ENCODE measurements at regions not wholly inside any gene's neighbourhood (a gene's known extent, or its start where the extent isn't known, plus 50 kb on each side); places are given as distances from the start of the nearest gene placed in this dataset.

DNA sequence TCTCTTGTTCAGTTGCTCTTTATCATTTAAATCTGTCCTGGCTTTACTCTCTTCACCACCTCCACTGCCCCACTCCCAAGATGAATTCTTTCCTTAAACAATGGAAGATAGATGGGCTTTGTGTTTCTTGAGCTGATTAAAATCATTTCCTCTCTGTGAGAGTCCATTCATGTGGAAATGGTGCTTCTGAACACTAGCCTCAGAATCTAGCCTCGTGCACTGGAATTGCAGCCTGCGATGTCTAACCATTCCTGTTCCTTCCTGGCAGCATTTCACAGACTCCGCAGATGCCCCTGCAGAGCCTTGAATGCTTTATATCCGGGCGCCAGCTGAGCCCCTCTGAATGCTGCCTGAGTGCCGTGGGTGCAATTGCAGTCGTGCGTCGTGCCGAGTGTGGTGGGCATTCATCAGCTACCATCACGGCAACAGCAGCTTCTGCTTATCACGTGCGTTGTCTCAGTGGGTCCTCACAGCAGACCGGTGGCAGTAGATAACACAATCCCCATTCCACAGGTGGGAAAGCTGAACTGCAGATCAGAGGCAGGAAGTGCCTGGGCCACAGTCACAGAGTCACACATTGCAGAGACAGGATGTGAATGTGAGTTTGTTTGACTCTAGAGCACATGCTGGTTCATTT, 172.8 kb upstream of the WSCD1 start:
- TF ChIP-seq, protein P1, sequence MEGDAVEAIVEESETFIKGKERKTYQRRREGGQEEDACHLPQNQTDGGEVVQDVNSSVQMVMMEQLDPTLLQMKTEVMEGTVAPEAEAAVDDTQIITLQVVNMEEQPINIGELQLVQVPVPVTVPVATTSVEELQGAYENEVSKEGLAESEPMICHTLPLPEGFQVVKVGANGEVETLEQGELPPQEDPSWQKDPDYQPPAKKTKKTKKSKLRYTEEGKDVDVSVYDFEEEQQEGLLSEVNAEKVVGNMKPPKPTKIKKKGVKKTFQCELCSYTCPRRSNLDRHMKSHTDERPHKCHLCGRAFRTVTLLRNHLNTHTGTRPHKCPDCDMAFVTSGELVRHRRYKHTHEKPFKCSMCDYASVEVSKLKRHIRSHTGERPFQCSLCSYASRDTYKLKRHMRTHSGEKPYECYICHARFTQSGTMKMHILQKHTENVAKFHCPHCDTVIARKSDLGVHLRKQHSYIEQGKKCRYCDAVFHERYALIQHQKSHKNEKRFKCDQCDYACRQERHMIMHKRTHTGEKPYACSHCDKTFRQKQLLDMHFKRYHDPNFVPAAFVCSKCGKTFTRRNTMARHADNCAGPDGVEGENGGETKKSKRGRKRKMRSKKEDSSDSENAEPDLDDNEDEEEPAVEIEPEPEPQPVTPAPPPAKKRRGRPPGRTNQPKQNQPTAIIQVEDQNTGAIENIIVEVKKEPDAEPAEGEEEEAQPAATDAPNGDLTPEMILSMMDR (IDR thresholded peaks at IDR 0.05; ENCODE audit: insufficient read depth, low read length): no peak
- no peak for TF ChIP-seq SPI1 (IDR thresholded peaks at IDR 0.05; ENCODE audit: borderline replicate concordance, low read depth)
- TF ChIP-seq POLR2AphosphoS5 (IDR thresholded peaks at IDR 0.05; ENCODE audit: low read depth): no peak
- TF ChIP-seq, protein P2, sequence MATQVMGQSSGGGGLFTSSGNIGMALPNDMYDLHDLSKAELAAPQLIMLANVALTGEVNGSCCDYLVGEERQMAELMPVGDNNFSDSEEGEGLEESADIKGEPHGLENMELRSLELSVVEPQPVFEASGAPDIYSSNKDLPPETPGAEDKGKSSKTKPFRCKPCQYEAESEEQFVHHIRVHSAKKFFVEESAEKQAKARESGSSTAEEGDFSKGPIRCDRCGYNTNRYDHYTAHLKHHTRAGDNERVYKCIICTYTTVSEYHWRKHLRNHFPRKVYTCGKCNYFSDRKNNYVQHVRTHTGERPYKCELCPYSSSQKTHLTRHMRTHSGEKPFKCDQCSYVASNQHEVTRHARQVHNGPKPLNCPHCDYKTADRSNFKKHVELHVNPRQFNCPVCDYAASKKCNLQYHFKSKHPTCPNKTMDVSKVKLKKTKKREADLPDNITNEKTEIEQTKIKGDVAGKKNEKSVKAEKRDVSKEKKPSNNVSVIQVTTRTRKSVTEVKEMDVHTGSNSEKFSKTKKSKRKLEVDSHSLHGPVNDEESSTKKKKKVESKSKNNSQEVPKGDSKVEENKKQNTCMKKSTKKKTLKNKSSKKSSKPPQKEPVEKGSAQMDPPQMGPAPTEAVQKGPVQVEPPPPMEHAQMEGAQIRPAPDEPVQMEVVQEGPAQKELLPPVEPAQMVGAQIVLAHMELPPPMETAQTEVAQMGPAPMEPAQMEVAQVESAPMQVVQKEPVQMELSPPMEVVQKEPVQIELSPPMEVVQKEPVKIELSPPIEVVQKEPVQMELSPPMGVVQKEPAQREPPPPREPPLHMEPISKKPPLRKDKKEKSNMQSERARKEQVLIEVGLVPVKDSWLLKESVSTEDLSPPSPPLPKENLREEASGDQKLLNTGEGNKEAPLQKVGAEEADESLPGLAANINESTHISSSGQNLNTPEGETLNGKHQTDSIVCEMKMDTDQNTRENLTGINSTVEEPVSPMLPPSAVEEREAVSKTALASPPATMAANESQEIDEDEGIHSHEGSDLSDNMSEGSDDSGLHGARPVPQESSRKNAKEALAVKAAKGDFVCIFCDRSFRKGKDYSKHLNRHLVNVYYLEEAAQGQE (IDR thresholded peaks at IDR 0.05; ENCODE audit: insufficient replicate concordance, low read depth): no peak

Measured in HL-60 (cell line).